Ishikawa (cell line): ENCODE measurements at regions not wholly inside any gene's neighbourhood (a gene's known extent, or its start where the extent isn't known, plus 50 kb on each side); places are given as distances from the start of the nearest gene placed in this dataset.

Source experiments
- CEBPB ChIP-seq: IDR thresholded peaks from 2 replicates; pipeline ENCODE4 v1.6.1; 2012
- CREB1 ChIP-seq: IDR thresholded peaks from 2 replicates; pipeline ENCODE4 v1.6.1; 2012; ENCODE audit warnings: low read depth
- EGR1 ChIP-seq: IDR thresholded peaks from 2 replicates; pipeline ENCODE4 v1.6.1; 2012
- EP300 ChIP-seq: IDR thresholded peaks from 2 replicates; pipeline ENCODE4 v1.6.1; 2012; ENCODE audit warnings: borderline replicate concordance
- FOXM1 ChIP-seq: IDR thresholded peaks from 2 replicates; pipeline ENCODE4 v1.6.1; 2012; ENCODE audit warnings: low read depth, borderline replicate concordance
- NFIC ChIP-seq: IDR thresholded peaks from 2 replicates; pipeline ENCODE4 v1.6.1; 2012
- RAD21 ChIP-seq: IDR thresholded peaks from 2 replicates; pipeline ENCODE4 v1.6.1; 2012; ENCODE audit warnings: low read depth
- TAF1 ChIP-seq: IDR thresholded peaks from 2 replicates; pipeline ENCODE4 v1.6.1; 2012; ENCODE audit warnings: low read depth, mild to moderate bottlenecking
- TCF12 ChIP-seq: IDR thresholded peaks from 2 replicates; pipeline ENCODE4 v1.6.1; 2012; ENCODE audit warnings: low read depth
- TEAD4 ChIP-seq: IDR thresholded peaks from 2 replicates; pipeline ENCODE4 v1.6.1; 2012
- YY1 ChIP-seq: IDR thresholded peaks from 2 replicates; pipeline ENCODE4 v1.6.1; 2012; ENCODE audit warnings: low read depth
- ZBTB7A ChIP-seq: IDR thresholded peaks from 2 replicates; pipeline ENCODE4 v1.6.1; 2012; ENCODE audit warnings: low read depth
- TF ChIP-seq, protein P1 (sequence below): IDR thresholded peaks from 2 replicates; pipeline ENCODE4 v1.6.1; 2012; ENCODE audit warnings: low read depth, mild to moderate bottlenecking
- TF ChIP-seq, protein P2 (sequence below): IDR thresholded peaks from 2 replicates; pipeline ENCODE4 v1.6.1; 2012
- TF ChIP-seq, protein P3 (sequence below): IDR thresholded peaks from 2 replicates; pipeline ENCODE4 v1.6.1; 2012

DNA sequence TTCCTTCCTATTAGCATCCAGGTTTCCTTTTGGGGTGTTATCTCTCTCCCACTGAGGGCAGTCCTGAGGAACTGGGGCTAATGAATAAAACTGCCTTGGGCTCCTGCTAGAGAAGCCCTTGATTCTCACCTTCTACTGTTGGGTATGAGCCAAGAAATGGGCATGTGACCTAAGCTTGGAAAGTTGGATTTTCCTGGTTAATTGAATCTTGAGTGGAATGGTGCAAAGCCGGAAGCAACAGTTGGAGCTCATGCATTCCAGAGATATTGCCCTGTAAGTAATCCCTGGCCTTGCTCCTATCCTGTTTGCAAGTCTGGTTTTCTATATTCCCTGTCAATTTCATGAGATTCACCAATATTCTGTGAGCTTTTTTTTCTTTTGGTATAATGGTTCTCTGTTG, 158.5 kb upstream of the ELL2 start:
- TF ChIP-seq YY1 (no peak), CREB1 (no peak)

DNA sequence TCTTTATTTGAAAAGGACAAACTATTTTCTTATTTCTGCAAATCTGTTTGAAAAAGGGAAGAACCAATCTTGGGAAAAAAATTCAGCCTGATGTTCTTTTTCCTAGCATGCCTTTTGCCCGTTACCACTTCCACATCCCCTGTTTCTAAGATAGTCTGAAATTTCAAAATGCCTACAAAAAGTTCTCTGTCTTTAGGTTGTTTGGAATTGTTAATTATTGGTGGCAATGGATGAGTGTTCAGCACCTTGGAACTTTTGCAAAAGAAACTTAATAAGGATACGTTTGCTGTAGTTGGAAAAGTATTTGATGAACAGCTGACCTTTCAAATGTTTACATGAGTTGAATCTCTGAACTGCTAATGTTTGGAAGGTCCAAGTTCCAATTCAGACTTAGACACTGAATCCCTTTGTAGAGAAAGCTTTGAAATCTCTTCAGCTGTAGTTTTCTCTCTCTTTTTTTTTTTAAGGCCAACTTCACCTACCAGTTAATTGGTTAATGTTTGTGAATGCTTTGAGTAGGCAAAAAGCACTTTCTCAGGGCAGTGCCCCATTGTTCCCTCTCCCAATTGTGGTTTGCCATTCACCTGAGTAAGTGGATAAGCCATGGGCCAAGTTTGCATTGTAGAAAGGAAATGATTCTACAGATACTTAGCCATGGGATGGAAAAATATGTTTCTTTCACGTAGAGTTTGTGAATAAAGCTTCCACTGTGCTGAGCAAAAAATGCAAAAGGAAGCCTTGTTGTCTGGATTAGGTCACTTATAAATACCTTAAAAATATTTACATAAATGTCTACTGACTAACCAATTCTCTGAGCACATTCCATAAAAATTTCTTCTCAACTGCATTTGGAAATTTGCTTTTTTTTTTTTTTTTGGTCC, 156.4 kb upstream of the ELL2 start:
- TF ChIP-seq FOXM1 (no peak), TEAD4 (no peak), TCF12 (no peak), EGR1 (no peak), NFIC (no peak), CEBPB (no peak), TAF1 (no peak), YY1 (no peak), ZBTB7A (no peak), EP300 (no peak), RAD21 (no peak), CREB1 (no peak)
- TF ChIP-seq, protein P1, sequence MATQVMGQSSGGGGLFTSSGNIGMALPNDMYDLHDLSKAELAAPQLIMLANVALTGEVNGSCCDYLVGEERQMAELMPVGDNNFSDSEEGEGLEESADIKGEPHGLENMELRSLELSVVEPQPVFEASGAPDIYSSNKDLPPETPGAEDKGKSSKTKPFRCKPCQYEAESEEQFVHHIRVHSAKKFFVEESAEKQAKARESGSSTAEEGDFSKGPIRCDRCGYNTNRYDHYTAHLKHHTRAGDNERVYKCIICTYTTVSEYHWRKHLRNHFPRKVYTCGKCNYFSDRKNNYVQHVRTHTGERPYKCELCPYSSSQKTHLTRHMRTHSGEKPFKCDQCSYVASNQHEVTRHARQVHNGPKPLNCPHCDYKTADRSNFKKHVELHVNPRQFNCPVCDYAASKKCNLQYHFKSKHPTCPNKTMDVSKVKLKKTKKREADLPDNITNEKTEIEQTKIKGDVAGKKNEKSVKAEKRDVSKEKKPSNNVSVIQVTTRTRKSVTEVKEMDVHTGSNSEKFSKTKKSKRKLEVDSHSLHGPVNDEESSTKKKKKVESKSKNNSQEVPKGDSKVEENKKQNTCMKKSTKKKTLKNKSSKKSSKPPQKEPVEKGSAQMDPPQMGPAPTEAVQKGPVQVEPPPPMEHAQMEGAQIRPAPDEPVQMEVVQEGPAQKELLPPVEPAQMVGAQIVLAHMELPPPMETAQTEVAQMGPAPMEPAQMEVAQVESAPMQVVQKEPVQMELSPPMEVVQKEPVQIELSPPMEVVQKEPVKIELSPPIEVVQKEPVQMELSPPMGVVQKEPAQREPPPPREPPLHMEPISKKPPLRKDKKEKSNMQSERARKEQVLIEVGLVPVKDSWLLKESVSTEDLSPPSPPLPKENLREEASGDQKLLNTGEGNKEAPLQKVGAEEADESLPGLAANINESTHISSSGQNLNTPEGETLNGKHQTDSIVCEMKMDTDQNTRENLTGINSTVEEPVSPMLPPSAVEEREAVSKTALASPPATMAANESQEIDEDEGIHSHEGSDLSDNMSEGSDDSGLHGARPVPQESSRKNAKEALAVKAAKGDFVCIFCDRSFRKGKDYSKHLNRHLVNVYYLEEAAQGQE: no peak
- TF ChIP-seq, protein P2, sequence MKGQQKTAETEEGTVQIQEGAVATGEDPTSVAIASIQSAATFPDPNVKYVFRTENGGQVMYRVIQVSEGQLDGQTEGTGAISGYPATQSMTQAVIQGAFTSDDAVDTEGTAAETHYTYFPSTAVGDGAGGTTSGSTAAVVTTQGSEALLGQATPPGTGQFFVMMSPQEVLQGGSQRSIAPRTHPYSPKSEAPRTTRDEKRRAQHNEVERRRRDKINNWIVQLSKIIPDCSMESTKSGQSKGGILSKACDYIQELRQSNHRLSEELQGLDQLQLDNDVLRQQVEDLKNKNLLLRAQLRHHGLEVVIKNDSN: no peak
- TF ChIP-seq, protein P3, sequence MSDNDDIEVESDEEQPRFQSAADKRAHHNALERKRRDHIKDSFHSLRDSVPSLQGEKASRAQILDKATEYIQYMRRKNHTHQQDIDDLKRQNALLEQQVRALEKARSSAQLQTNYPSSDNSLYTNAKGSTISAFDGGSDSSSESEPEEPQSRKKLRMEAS: no peak

DNA sequence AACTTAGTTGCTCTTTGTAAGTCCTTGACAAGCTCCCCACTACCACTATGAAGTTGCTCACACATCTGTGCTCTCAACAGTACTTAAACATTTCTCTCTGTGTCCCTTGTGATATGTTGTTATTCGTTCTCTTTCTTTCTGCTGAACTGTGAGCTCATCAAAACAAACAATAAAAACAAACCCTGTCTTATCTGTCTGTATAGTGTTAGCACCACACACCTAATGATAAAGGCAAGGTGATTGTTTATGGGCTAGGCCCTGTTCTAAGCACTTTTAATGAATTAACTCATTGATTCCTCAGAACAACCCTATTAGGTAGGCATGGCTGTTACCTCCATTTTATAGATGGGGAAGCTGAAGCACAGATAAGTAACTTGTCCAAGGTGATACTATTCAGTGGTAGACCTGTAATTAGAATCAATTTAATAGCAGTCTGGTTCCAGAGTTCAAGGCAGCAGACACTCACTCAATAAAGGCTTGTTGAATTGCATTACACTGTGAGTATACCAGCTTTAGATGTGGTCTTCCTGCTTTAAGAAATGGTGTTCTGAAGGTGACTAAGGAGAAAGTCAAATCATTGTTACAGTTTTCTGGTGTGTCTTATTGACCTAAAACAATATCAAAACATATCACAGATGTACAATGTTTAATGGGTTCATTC, 153.6 kb upstream of the ELL2 start:
- TF ChIP-seq FOXM1: no peak
- no peak for TF ChIP-seq EGR1
- no peak for TF ChIP-seq EP300
- TF ChIP-seq, protein P3: no peak
- no peak for TF ChIP-seq TEAD4
- TF ChIP-seq NFIC: no peak
- TF ChIP-seq, protein P1: no peak
- no peak for TF ChIP-seq YY1
- no peak for TF ChIP-seq ZBTB7A
- no peak for TF ChIP-seq TCF12
- no peak for TF ChIP-seq CEBPB
- no peak for TF ChIP-seq TAF1
- TF ChIP-seq, protein P2: no peak
- no peak for TF ChIP-seq CREB1

DNA sequence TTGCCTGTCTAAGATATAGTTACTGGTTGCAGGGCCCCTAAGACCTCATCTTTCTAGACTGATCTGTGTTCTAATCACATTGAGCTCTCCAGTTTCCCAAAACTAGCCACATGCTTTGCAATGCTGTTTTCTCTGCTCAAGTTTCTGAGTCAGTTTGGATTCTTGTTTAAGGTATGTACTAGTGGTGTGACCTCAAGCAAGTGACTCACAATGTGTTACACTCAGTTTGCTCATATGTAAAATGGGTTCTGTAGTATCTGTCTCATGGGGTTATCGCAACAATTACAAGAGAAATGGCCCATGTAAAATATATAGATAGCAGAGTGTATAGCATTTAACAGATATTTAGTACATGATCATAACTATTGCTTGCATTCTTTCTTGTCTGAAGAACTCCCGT, 153.1 kb upstream of the ELL2 start:
- TF ChIP-seq EP300 (no peak), EGR1 (no peak)

DNA sequence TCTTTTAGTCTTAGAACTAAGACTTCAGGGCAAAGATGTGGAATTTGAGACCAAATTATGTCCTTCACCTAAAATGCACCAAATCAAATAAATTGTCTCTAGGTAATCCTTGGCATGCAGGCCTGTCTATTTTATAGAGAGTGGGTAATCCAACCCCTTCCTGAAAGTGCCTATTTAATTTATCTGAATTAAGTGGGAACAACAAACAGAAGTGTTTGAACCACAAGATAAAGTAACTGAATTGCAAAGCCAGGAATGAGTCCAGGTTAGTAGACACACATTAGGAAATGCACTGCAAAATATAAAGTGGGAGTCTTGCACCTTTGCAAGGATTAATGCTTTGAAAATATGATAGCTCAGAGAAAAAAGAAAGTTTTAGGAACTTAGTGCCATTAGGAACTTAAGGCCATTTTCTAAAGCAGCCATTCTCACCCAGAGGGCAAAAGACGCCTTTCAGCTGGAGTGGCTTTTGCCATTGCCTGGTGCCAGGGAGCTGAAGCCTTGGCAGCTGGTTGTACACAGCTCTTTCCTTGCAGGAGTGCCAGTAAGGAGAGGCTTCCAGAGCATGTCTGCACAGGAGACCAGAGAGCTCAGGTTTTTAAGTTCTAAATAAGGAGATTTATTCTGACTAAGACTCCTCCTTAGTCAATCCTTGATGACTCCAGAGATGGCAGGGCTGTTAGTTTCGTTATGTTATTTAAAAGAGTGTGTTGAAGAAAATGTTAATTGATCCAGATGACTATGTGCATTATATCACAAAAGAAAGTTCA, 151.7 kb upstream of the ELL2 start:
- TF ChIP-seq CEBPB (no peak), RAD21 (no peak), YY1 (no peak), FOXM1 (no peak), TCF12 (no peak), TEAD4 (no peak), NFIC (no peak), EP300 (no peak), ZBTB7A (no peak), CREB1 (no peak)
- TF ChIP-seq, protein P2: no peak
- TF ChIP-seq, protein P3: no peak
- TF ChIP-seq, protein P1: no peak
